GM12873 (cell line): ENCODE measurements at regions not wholly inside any gene's neighbourhood (a gene's known extent, or its start where the extent isn't known, plus 50 kb on each side); places are given as distances from the start of the nearest gene placed in this dataset.

Experiments
- CTCF ChIP-seq: IDR thresholded peaks from 2 replicates; pipeline ENCODE4 v1.5.1; 2012; ENCODE audit warnings: low read depth, mild to moderate bottlenecking, moderate library complexity, low read length, control low read depth; ENCODE audit not compliant: insufficient read depth; ENCODE audit errors: missing control alignments

- no peak for TF ChIP-seq CTCF
Measured at GRCh38 chr15:58292751-58293175, 139.0 kb upstream of the LIPC start.

GRCh38 chr15:58293622-58294550 is 137.9 kb upstream of the LIPC start:
- TF ChIP-seq CTCF, result no peak

GRCh38 chr15:58294681-58295254 is 137.0 kb upstream of the LIPC start:
- TF ChIP-seq CTCF, result no peak

GRCh38 chr15:58295637-58296215 is 136.1 kb upstream of the LIPC start:
- no peak for TF ChIP-seq CTCF

GRCh38 chr15:58296276-58296675 is 135.5 kb upstream of the LIPC start:
- TF ChIP-seq CTCF, result no peak

- no peak for TF ChIP-seq CTCF
Measured at GRCh38 chr15:58297639-58298038, 134.2 kb upstream of the LIPC start.
